Natural killer cell (primary cell): ENCODE measurements at regions not wholly inside any gene's neighbourhood (a gene's known extent, or its start where the extent isn't known, plus 50 kb on each side); places are given as distances from the start of the nearest gene placed in this dataset.

Source experiments
- ATAC-seq, 3 donors: fragments of 150-1000 bp in 2 of 3; fragments of 200-7000 bp in 1 of 3; cut with Tn5 transposase; 1 replicate in 1 of 3; 2 replicates in 2 of 3; pipeline ENCODE4 v1.10.0; 2021; ENCODE audit warnings: mild to moderate bottlenecking in 2 of 3, moderate library complexity in 2 of 3
- DNase-seq, 2 donors: peaks; one replicate each; pipeline versions ENCODE4 v3.0.0 to v3.0.0-alpha.2; 2013 to 2021; ENCODE audit warnings: mixed read lengths in 1 of 2
- H3K27ac ChIP-seq: one replicate; pipeline ENCODE4 v1.5.1; 2013; ENCODE audit warnings: mild to moderate bottlenecking, low read length
- H3K27me3 ChIP-seq: one replicate; pipeline ENCODE4 v1.6.1; 2013; ENCODE audit warnings: low read length; ENCODE audit not compliant: control insufficient read depth, insufficient read depth
- H3K36me3 ChIP-seq: one replicate; pipeline ENCODE4 v1.6.1; 2013; ENCODE audit warnings: low read length; ENCODE audit not compliant: control insufficient read depth, insufficient read depth
- H3K4me1 ChIP-seq: one replicate; pipeline ENCODE4 v1.6.1; 2013; ENCODE audit warnings: low read length; ENCODE audit not compliant: control insufficient read depth, insufficient read depth
- H3K4me3 ChIP-seq: one replicate; pipeline ENCODE4 v1.5.1; 2013; ENCODE audit warnings: low read length
- H3K9me3 ChIP-seq: one replicate; pipeline ENCODE4 v1.6.1; 2013; ENCODE audit warnings: low read length; ENCODE audit not compliant: control insufficient read depth, insufficient read depth
- H3K27ac Mint-ChIP-seq, 2 donors: one replicate each; pipeline ENCODE4 v1.8.0; 2022; ENCODE audit warnings: mild to moderate bottlenecking in 2 of 2, mixed read lengths in 2 of 2, moderate library complexity in 1 of 2
- H3K27me3 Mint-ChIP-seq, 2 donors: one replicate each; pipeline ENCODE4 v1.8.0; 2022; ENCODE audit warnings: low read depth in 2 of 2, mixed read lengths in 2 of 2
- H3K36me3 Mint-ChIP-seq: one replicate; pipeline ENCODE4 v1.8.0; 2022; ENCODE audit warnings: mixed read lengths
- H3K4me1 Mint-ChIP-seq, 2 donors: one replicate each; pipeline ENCODE4 v1.8.0; 2022; ENCODE audit warnings: mixed read lengths in 2 of 2
- H3K4me3 Mint-ChIP-seq: one replicate; pipeline ENCODE4 v1.8.0; 2022; ENCODE audit warnings: mild to moderate bottlenecking, moderate library complexity, mixed read lengths
- H3K9me3 Mint-ChIP-seq, 2 donors: one replicate each; pipeline ENCODE4 v1.8.0; 2022; ENCODE audit warnings: mixed read lengths in 2 of 2
- CTCF ChIP-seq: fragments of 200-600 bp; IDR thresholded peaks from one replicate; pipeline ENCODE4 v1.8.0; 2022; ENCODE audit warnings: antibody characterized with exemption
- WGBS: methylation state at CpG from one replicate; pipeline ENCODE4 v1.1.7; 2013; ENCODE audit warnings: missing lambda C conversion rate; ENCODE audit not compliant: insufficient coverage; 5-methylcytosine and 5-hydroxymethylcytosine counted together
- intact Hi-C: fragments of 100-400 bp; cut with micrococcal nuclease; formaldehyde crosslinking; loops from one replicate; pipeline ENCODE4 v1.14.2; 2022

- Mint-ChIP-seq H3K36me3 (peaks cover 15% of the 10 kb centered on the region), H3K27ac (no peak overlapping the region), H3K9me3 (peaks cover 18 to 27% of the 10 kb centered on the region in 2 donors), H3K4me3 (no peak overlapping the region), H3K27me3 (no peaks in the 10 kb centered on the region), H3K4me1 (no peaks in the 10 kb centered on the region)
- Histone ChIP-seq H3K27ac (no peak overlapping the region), H3K27me3 (no peaks in the 10 kb centered on the region), H3K36me3 (no peaks in the 10 kb centered on the region), H3K4me1 (no peaks in the 10 kb centered on the region), H3K9me3 (peaks cover 15% of the 10 kb centered on the region), H3K4me3 (no peak overlapping the region)
- intact Hi-C loops, result no loop called here
- no peak for TF ChIP-seq CTCF
- ATAC-seq (no peak), DNase-seq (no peak)
- WGBS, result 33% methylated on average over 1 of the region's 1 CpG
These were observed 201.4 kb downstream of the CHD9NB start for GRCh38 chr16:52851211-52851740.

GRCh38 chr16:52843381-52843780 lies 209.3 kb downstream of the CHD9NB start:
- Histone ChIP-seq H3K27me3 (no peaks in the 10 kb centered on the region), H3K36me3 (no peaks in the 10 kb centered on the region), H3K4me1 (no peaks in the 10 kb centered on the region), H3K9me3 (no peaks in the 10 kb centered on the region), H3K27ac (no peak overlapping the region), H3K4me3 (no peak overlapping the region)
- H3K27ac Mint-ChIP-seq, result no peak overlapping the region
- DNase-seq (no peak), ATAC-seq (no peak)
- no peak for TF ChIP-seq CTCF
- no peak overlapping the region for H3K4me3 Mint-ChIP-seq
- intact Hi-C loops, result no loop called here
- H3K36me3 Mint-ChIP-seq, result no peaks in the 10 kb centered on the region
- peaks cover 5 to 9% of the 10 kb centered on the region in 2 donors for H3K9me3 Mint-ChIP-seq
- H3K4me1 Mint-ChIP-seq, result no peaks in the 10 kb centered on the region
- H3K27me3 Mint-ChIP-seq, result no peaks in the 10 kb centered on the region

GRCh38 chr16:52837251-52837650 lies 215.4 kb downstream of the CHD9NB start:
- Mint-ChIP-seq H3K36me3 (no peaks in the 10 kb centered on the region), H3K4me3 (no peak overlapping the region), H3K27ac (no peak overlapping the region), H3K4me1 (no peaks in the 10 kb centered on the region), H3K27me3 (peaks cover 0 to 3% of the 10 kb centered on the region in 2 donors), H3K9me3 (peaks cover 0 to 3% of the 10 kb centered on the region in 2 donors)
- intact Hi-C loops, result no loop called here
- no peak for DNase-seq
- H3K27ac ChIP-seq, result no peak overlapping the region
- WGBS, result 66% methylated on average over 3 of the region's 3 CpGs
- H3K27me3 ChIP-seq, result no peaks in the 10 kb centered on the region
- H3K36me3 ChIP-seq, result no peaks in the 10 kb centered on the region
- no peak for ATAC-seq
- no peaks in the 10 kb centered on the region for H3K9me3 ChIP-seq
- TF ChIP-seq CTCF, result no peak
- H3K4me1 ChIP-seq, result no peaks in the 10 kb centered on the region
- no peak overlapping the region for H3K4me3 ChIP-seq

GRCh38 chr16:52834736-52835465 lies 217.8 kb downstream of the CHD9NB start:
- Histone ChIP-seq H3K36me3 (no peaks in the 10 kb centered on the region), H3K27ac (no peak overlapping the region), H3K4me1 (no peaks in the 10 kb centered on the region), H3K9me3 (no peaks in the 10 kb centered on the region), H3K27me3 (no peaks in the 10 kb centered on the region), H3K4me3 (no peak overlapping the region)
- Mint-ChIP-seq H3K9me3 (no peaks in the 10 kb centered on the region), H3K27ac (no peak overlapping the region), H3K36me3 (no peaks in the 10 kb centered on the region), H3K4me3 (no peak overlapping the region), H3K4me1 (no peaks in the 10 kb centered on the region), H3K27me3 (peaks cover 0 to 3% of the 10 kb centered on the region in 2 donors)
- no peak for ATAC-seq
- no peak for TF ChIP-seq CTCF
- DNase-seq, result no peak
- intact Hi-C loops, result no loop called here
- 77% methylated on average over 4 of the region's 5 CpGs for WGBS
